K562 (cell line): ENCODE measurements at regions not wholly inside any gene's neighbourhood (a gene's known extent, or its start where the extent isn't known, plus 50 kb on each side); places are given as distances from the start of the nearest gene placed in this dataset.

Experiments
- ATAC-seq: fragments of 200-7000 bp; cut with Tn5 transposase; 3 replicates; pipeline ENCODE4 v1.9.1; 2020; ENCODE audit warnings: moderate library complexity
- BruUV-seq: library from RNA; stranded (reverse); fragments of 400-500 nt; replicated peaks from 2 replicates; lab custom pipeline; 2021; lab: Mats Ljungman, UMichigan
- CTCF ChIA-PET: fragments of 300-600 bp; formaldehyde crosslinking; extraction: SDS; loops from one replicate; lab custom pipeline; 2021; ENCODE audit warnings: low intra/inter-chr PET ratio; lab: Yijun Ruan, JAX
- POLR2A ChIA-PET: fragments of 300-600, 350-650 bp; sonication (Branson Sonifier 250); formaldehyde crosslinking; extraction: SDS; loops from one replicate; lab custom pipeline; 2021; ENCODE audit warnings: antibody characterized with exemption, inconsistent platforms; lab: Yijun Ruan, JAX
- DNase-seq, 4 experiments: peaks; one replicate each; pipeline versions ENCODE4 v3.0.0 to v3.0.0-alpha.2; 2011 to 2018; ENCODE audit warnings: low spot score in 3 of 4, mixed read lengths in 3 of 4; ENCODE audit errors: extremely low read depth in 1 of 4
- FAIRE-seq: peaks from 2 replicates; lab custom pipeline; 2011; peaks lifted over from hg19 to GRCh38; lab: Jason Lieb, UNC
- H2AFZ ChIP-seq: 2 replicates; pipeline ENCODE4 v1.6.0; 2011; ENCODE audit warnings: low read depth, low read length, control low read depth, inconsistent platforms
- H3K27ac ChIP-seq: fragments of 200-600 bp; 3 replicates; pipeline ENCODE4 v1.8.0; 2011; ENCODE audit warnings: low read depth, mild to moderate bottlenecking, control low read depth, inconsistent platforms, low read length, moderate library complexity, mixed read lengths; ENCODE audit errors: extremely low read depth
- H3K27me3 ChIP-seq, 2 experiments: fragments of 300-600 bp in 1 of 2; 2 replicates in 1 of 2; 3 replicates in 1 of 2; pipeline versions ENCODE4 v1.6.0 to v1.8.0; 2011; ENCODE audit warnings: inconsistent platforms in 2 of 2, low read length in 2 of 2, mild to moderate bottlenecking in 1 of 2, mixed read lengths in 1 of 2, moderate library complexity in 1 of 2; ENCODE audit not compliant: control insufficient read depth in 2 of 2, insufficient read depth in 2 of 2
- H3K36me3 ChIP-seq: fragments of 300-600 bp; 3 replicates; pipeline ENCODE4 v1.8.0; 2011; ENCODE audit warnings: mild to moderate bottlenecking, low read length, inconsistent platforms; ENCODE audit not compliant: control insufficient read depth, insufficient read depth
- H3K4me1 ChIP-seq, 2 experiments: fragments of 200-600 bp in 1 of 2; replicated peaks in 1 of 2; 2 replicates in 1 of 2; 3 replicates in 1 of 2; pipeline versions ENCODE4 v1.5.1 to v1.8.0; 2011; ENCODE audit warnings: inconsistent platforms in 2 of 2, low read length in 2 of 2, mild to moderate bottlenecking in 1 of 2, mixed read lengths in 1 of 2, moderate library complexity in 1 of 2; ENCODE audit not compliant: control insufficient read depth in 2 of 2, insufficient read depth in 2 of 2
- H3K4me2 ChIP-seq: 2 replicates; pipeline ENCODE4 v1.6.1; 2011; ENCODE audit warnings: low read length, control low read depth, inconsistent platforms, mixed read lengths; ENCODE audit not compliant: insufficient read depth
- H3K4me3 ChIP-seq: fragments of 200-600 bp; sonication (generic), shearing (Covaris generic); 2 replicates; pipeline ENCODE4 v1.5.1; 2016; ENCODE audit warnings: control low read depth, inconsistent platforms
- H3K79me2 ChIP-seq: fragments of 200-600 bp; 3 replicates; pipeline ENCODE4 v1.8.0; 2011; ENCODE audit warnings: low read length, inconsistent platforms; ENCODE audit not compliant: control insufficient read depth, insufficient read depth
- H3K9ac ChIP-seq, 2 experiments: 2 replicates each; pipeline versions ENCODE4 v1.6.0 to v1.6.1; 2011; ENCODE audit warnings: low read depth in 2 of 2, low read length in 2 of 2, control low read depth in 1 of 2, inconsistent platforms in 1 of 2, mild to moderate bottlenecking in 1 of 2, mixed read lengths in 1 of 2; ENCODE audit not compliant: insufficient read depth in 1 of 2
- H3K9me1 ChIP-seq: one replicate; pipeline ENCODE4 v1.6.0; 2011; ENCODE audit warnings: inconsistent platforms, mild to moderate bottlenecking, low read length, moderate library complexity; ENCODE audit not compliant: control insufficient read depth, insufficient read depth
- H3K9me3 ChIP-seq: replicated peaks from 2 replicates; pipeline ENCODE4 v1.5.1; 2011; ENCODE audit warnings: low read depth, low read length, inconsistent platforms; ENCODE audit not compliant: control insufficient read depth, insufficient read depth
- H4K20me1 ChIP-seq: replicated peaks from 2 replicates; pipeline ENCODE4 v1.6.1; 2011; ENCODE audit warnings: low read length, inconsistent platforms, mixed read lengths; ENCODE audit not compliant: control insufficient read depth, insufficient read depth
- FOXJ2 ChIP-seq: fragments of 200-800 bp; sonication (Bioruptor generic); IDR thresholded peaks from 2 replicates; pipeline ENCODE4 v1.6.1; 2016; ENCODE audit warnings: missing genetic modification characterization, missing compliant biosample characterization
- NFE2L1 ChIP-seq: fragments of 450-650 bp; IDR thresholded peaks from 2 replicates; pipeline ENCODE4 v1.6.1; 2016; ENCODE audit warnings: missing genetic modification characterization, low read depth, mild to moderate bottlenecking, missing compliant biosample characterization, moderate library complexity, borderline replicate concordance
- PRMT5 ChIP-seq: sonication (generic); formaldehyde crosslinking; IDR thresholded peaks from 2 replicates; pipeline ENCODE4 v1.5.0; 2020; ENCODE audit warnings: missing genetic modification reagents
- SIX5 ChIP-seq, 2 experiments: IDR thresholded peaks; 2 replicates each; pipeline ENCODE4 v1.6.1; 2011; ENCODE audit warnings: low read length in 2 of 2, borderline replicate concordance in 1 of 2, low read depth in 1 of 2, mild to moderate bottlenecking in 1 of 2, moderate library complexity in 1 of 2; ENCODE audit not compliant: insufficient read depth in 1 of 2
- TAF15 ChIP-seq: fragments of 200-400 bp; formaldehyde crosslinking; IDR thresholded peaks from 2 replicates; pipeline ENCODE4 v1.6.1; 2017; ENCODE audit warnings: mild to moderate bottlenecking, low read depth, low read length, moderate library complexity
- ZNF134 ChIP-seq: fragments of 250-450 bp; sonication (Bioruptor Pico); conservative IDR thresholded peaks from 2 replicates; pipeline ENCODE4 v1.4.0; 2020
- ZNF282 ChIP-seq: sonication (generic); formaldehyde crosslinking; IDR thresholded peaks from 2 replicates; pipeline ENCODE4 v1.8.1; 2023; ENCODE audit warnings: missing genetic modification reagents
- WGBS: fragments of 100-300 bp; shearing (Covaris generic); methylation state at CpG from one replicate; pipeline ENCODE4 v1.1.6; 2016; ENCODE audit warnings: low coverage, mixed read lengths; ENCODE audit not compliant: insufficient coverage; ENCODE audit errors: missing lambda C conversion rate; 5-methylcytosine and 5-hydroxymethylcytosine counted together
- in situ Hi-C: fragments of 300-500 bp; cut with MboI; formaldehyde crosslinking; loops from 4 replicates; pipeline ENCODE4 v1.15.0; 2018; ENCODE audit warnings: inconsistent platforms, mixed read lengths
- intact Hi-C: fragments of 100-400 bp; cut with micrococcal nuclease; formaldehyde crosslinking; loops from 2 replicates; pipeline ENCODE4 v1.14.2; 2022
- TF ChIP-seq, protein P1 (sequence below): fragments of 450-650 bp; IDR thresholded peaks from 2 replicates; pipeline ENCODE4 v1.6.1; 2016; ENCODE audit warnings: low read depth, mild to moderate bottlenecking, moderate library complexity
- TF ChIP-seq, protein P2 (sequence below): fragments of 450-650 bp; IDR thresholded peaks from 2 replicates; pipeline ENCODE4 v1.6.1; 2018; ENCODE audit warnings: mild to moderate bottlenecking, low read depth; ENCODE audit not compliant: partially characterized antibody
- TF ChIP-seq, protein P3 (sequence below), 2 experiments: fragments of 450-650 bp in 1 of 2; IDR thresholded peaks; 2 replicates each; pipeline ENCODE4 v1.6.1; 2011 to 2017; ENCODE audit warnings: low read depth in 2 of 2, antibody characterized with exemption in 1 of 2, borderline replicate concordance in 1 of 2, low read length in 1 of 2, mild to moderate bottlenecking in 1 of 2, mixed read lengths in 1 of 2; ENCODE audit not compliant: control insufficient read depth in 1 of 2

DNA sequence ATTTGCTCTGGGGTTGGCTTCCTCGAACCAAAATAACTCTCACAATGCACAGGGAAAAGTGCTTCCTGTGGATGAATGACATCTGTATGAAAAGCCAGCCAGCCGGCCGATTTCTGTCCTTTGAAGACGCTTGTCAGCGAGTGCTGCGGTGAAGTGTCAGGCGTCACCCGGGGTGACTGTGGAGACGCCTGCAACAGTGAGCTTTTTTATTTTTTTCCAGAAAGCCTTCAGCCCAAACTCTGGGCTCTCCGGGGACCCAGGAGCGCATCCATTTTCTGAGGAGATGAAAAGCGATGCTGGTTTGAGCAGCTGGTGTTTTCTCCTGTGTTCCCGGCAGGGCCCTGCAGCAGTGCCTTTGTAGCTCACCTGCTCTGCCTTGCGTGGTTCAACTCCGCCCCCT is 147.9 kb upstream of the MYL2 start:
- Histone ChIP-seq H2AFZ (no peak overlapping the region), H3K79me2 (no peaks in the 10 kb centered on the region), H3K9ac (peak overlapping the region in 1 of 2 experiments; percentile 45; a peak in 2 of 4 replicates), H3K9me1 (no peaks in the 10 kb centered on the region), H3K36me3 (no peaks in the 10 kb centered on the region), H3K9me3 (no peaks in the 10 kb centered on the region), H3K4me1 (no peaks in the 10 kb centered on the region), H3K4me3 (no peak overlapping the region), H3K4me2 (no peak overlapping the region), H3K27ac (no peak overlapping the region), H4K20me1 (no peaks in the 10 kb centered on the region)
- FAIRE-seq (no peak), ATAC-seq (no peak), DNase-seq (no peak)
- WGBS = 5% methylated on average over 15 of the region's 15 CpGs
- BruUV-seq = no TSS peak
- intact Hi-C loops = loop anchor here (10.0 kb wide), 1 partner anchor 177 kb away; no protein-coding TSS in a partner anchor
- POLR2A ChIA-PET = interaction anchor here (0.5 kb wide), 1 partner anchor 619 kb away, joined by 3 read pairs; no protein-coding TSS in a partner anchor
- TF ChIP-seq, protein P1, sequence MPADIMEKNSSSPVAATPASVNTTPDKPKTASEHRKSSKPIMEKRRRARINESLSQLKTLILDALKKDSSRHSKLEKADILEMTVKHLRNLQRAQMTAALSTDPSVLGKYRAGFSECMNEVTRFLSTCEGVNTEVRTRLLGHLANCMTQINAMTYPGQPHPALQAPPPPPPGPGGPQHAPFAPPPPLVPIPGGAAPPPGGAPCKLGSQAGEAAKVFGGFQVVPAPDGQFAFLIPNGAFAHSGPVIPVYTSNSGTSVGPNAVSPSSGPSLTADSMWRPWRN = no peak
- TF ChIP-seq ZNF282 (CRISPR knock-in tag) (no peak), SIX5 (IDR thresholded peaks at IDR 0.05; ENCODE audit: borderline replicate concordance in 1 of 2, insufficient read depth in 1 of 2, low read depth in 1 of 2, low read length in 2 of 2) (no peak), FOXJ2 (no peak), ZNF134 (CRISPR knock-in tag) (no peak), TAF15 (no peak), PRMT5 (CRISPR knock-in tag) (no peak), NFE2L1 (no peak)
- TF ChIP-seq, protein P2, sequence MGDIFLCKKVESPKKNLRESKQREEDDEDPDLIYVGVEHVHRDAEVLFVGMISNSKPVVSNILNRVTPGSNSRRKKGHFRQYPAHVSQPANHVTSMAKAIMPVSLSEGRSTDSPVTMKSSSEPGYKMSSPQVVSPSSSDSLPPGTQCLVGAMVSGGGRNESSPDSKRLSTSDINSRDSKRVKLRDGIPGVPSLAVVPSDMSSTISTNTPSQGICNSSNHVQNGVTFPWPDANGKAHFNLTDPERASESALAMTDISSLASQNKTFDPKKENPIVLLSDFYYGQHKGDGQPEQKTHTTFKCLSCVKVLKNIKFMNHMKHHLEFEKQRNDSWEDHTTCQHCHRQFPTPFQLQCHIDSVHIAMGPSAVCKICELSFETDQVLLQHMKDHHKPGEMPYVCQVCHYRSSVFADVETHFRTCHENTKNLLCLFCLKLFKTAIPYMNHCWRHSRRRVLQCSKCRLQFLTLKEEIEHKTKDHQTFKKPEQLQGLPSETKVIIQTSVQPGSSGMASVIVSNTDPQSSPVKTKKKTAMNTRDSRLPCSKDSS = no peak
- TF ChIP-seq, protein P3, sequence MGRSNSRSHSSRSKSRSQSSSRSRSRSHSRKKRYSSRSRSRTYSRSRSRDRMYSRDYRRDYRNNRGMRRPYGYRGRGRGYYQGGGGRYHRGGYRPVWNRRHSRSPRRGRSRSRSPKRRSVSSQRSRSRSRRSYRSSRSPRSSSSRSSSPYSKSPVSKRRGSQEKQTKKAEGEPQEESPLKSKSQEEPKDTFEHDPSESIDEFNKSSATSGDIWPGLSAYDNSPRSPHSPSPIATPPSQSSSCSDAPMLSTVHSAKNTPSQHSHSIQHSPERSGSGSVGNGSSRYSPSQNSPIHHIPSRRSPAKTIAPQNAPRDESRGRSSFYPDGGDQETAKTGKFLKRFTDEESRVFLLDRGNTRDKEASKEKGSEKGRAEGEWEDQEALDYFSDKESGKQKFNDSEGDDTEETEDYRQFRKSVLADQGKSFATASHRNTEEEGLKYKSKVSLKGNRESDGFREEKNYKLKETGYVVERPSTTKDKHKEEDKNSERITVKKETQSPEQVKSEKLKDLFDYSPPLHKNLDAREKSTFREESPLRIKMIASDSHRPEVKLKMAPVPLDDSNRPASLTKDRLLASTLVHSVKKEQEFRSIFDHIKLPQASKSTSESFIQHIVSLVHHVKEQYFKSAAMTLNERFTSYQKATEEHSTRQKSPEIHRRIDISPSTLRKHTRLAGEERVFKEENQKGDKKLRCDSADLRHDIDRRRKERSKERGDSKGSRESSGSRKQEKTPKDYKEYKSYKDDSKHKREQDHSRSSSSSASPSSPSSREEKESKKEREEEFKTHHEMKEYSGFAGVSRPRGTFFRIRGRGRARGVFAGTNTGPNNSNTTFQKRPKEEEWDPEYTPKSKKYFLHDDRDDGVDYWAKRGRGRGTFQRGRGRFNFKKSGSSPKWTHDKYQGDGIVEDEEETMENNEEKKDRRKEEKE (IDR thresholded peaks at IDR 0.05; ENCODE audit: borderline replicate concordance in 1 of 2, control insufficient read depth in 1 of 2, low read depth in 2 of 2, low read length in 1 of 2) = no peak
- TF ChIP-seq, all 486 proteins: peak for 0
- peaks cover 7 to 26% of the 10 kb centered on the region in 2 experiments for H3K27me3 ChIP-seq
- CTCF ChIA-PET = no interaction called here
- in situ Hi-C loops = no loop called here
